ENCODE measurements at regions not wholly inside any gene's neighbourhood (a gene's known extent, or its start where the extent isn't known, plus 50 kb on each side); places are given as distances from the start of the nearest gene placed in this dataset.
"Not testable (repeated sequence)": the region's sequence is repeated elsewhere in the genome, so short reads cannot be mapped to it uniquely, and the experiment has no call there.

DNA sequence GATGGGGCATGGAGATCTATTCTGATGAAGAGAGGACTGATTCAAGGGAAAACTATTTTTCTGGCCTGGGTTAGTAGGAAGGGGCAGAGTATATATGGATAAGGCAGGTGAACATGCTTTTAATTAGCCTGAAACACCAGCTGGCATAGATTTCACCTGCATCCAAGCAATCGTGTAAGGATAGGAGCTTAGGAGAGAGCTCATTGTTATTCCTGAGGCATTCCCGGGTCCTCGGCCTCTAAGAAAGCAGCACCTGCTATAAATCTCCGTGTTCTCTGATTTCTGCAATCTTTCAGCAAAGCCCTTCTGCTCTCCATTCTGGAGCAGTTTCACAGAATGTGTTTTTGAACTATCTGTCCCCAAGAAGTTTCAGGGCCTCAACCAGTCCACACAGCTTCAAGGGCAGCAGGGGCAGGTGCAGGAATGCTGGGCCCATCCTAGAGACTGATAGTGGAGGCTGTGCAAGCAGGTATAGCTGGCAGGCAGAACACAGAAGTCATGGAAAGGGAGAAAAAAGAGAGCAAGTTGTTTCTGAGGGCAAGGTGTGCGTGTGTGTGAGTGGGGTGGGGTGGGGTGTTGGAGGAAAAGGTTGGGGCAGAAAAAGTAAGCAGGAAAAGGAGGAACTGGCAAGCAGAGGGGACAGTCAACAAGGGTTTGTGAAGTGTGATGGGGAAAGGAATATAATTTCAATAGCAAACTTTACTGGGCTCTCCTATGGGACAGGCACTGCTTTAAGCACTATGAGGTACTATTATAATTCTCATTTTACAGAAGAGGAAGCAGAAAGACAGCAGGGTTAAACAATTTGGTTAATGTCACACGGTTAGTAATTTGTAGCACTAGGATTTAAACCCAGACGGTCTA is 203.7 kb upstream of the SSTR1 start:
- DNase-seq (no peak), ATAC-seq (no peak)
- Histone ChIP-seq H3K9me3 (no peaks in the 10 kb centered on the region), H3K36me3 (ENCODE audit: low read depth) (no peaks in the 10 kb centered on the region), H3K4me1 (ENCODE audit: low read depth) (no peaks in the 10 kb centered on the region), H3K4me3 (no peak overlapping the region)
- intact Hi-C loops (cut with DNase I, micrococcal nuclease): no loop called here
- TF ChIP-seq, protein P1, sequence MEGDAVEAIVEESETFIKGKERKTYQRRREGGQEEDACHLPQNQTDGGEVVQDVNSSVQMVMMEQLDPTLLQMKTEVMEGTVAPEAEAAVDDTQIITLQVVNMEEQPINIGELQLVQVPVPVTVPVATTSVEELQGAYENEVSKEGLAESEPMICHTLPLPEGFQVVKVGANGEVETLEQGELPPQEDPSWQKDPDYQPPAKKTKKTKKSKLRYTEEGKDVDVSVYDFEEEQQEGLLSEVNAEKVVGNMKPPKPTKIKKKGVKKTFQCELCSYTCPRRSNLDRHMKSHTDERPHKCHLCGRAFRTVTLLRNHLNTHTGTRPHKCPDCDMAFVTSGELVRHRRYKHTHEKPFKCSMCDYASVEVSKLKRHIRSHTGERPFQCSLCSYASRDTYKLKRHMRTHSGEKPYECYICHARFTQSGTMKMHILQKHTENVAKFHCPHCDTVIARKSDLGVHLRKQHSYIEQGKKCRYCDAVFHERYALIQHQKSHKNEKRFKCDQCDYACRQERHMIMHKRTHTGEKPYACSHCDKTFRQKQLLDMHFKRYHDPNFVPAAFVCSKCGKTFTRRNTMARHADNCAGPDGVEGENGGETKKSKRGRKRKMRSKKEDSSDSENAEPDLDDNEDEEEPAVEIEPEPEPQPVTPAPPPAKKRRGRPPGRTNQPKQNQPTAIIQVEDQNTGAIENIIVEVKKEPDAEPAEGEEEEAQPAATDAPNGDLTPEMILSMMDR (IDR thresholded peaks at IDR 0.05): no peak

DNA sequence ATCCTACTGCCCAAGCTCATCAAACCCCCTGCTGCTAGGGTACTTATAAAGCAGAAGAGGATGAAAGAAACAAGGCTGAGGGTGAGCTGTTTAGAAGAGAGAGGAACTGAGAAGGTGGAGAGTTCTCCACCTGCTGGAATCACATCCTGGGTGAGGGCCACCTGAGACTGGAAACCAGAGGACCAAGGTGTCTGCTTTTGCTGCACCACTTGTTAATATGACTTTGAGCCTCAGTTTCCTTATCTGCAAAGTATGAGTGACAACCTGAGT is 203.2 kb upstream of the SSTR1 start:
- intact Hi-C loops (cut with DNase I, micrococcal nuclease): no loop called here
- TF ChIP-seq, protein P1 (IDR thresholded peaks at IDR 0.05): no peak
- no peaks in the 10 kb centered on the region for H3K9me3 ChIP-seq
- ATAC-seq (no peak), DNase-seq (no peak)
- H3K4me1 ChIP-seq (ENCODE audit: low read depth): no peaks in the 10 kb centered on the region
- H3K4me3 ChIP-seq: no peak overlapping the region
- no peaks in the 10 kb centered on the region for H3K36me3 ChIP-seq (ENCODE audit: low read depth)

DNA sequence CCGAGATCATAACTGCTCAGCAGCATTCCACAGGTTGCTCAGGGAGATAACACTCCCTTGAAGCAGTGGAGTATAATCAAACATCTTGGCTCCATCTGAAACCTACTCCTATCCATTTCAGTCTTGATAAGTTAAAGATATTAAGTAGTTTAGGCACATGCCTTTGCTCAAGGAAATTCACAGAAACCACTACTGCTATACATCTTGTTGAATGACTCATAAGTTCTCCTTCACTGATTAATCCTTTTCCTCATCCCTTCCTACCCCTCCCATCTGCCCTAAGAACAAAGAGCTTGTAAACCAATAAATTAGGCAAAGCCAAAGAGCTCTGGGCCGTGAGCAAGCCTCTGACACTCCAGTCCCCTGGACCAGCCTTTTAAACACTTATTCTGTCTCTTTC is 196.5 kb upstream of the SSTR1 start:
- H3K4me1 ChIP-seq (ENCODE audit: low read depth); intact Hi-C loops (cut with DNase I, micrococcal nuclease); H3K4me3 ChIP-seq; ATAC-seq; H3K36me3 ChIP-seq (ENCODE audit: low read depth); DNase-seq: not testable (repeated sequence)
- H3K9me3 ChIP-seq: peaks cover 16% of the 10 kb centered on the region

DNA sequence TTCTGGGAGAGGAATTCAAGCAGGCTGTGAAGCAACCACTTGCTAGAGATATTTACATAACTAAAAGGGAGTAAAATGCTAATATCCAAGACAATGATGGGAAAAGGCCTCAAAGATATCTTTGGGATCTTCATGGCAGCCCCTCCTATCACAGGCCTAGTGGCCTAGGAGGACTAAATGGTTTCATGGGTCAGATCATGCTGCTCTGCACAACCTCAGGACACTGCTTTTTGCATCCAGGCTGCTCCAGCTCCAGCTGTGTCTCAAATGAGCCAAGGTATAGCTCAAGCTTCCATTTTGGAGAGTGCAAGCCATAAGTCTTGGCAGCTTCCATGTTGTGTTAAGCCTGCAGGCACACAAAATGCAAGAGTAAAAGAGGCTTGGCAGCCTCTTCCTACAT is 195.6 kb upstream of the SSTR1 start:
- TF ChIP-seq, protein P1 (IDR thresholded peaks at IDR 0.05): no peak
- Histone ChIP-seq H3K4me3 (no peak overlapping the region), H3K4me1 (ENCODE audit: low read depth) (no peaks in the 10 kb centered on the region), H3K36me3 (ENCODE audit: low read depth) (no peaks in the 10 kb centered on the region), H3K9me3 (peaks cover 16% of the 10 kb centered on the region)
- intact Hi-C loops (cut with DNase I, micrococcal nuclease): no loop called here
- no peak for DNase-seq
- ATAC-seq: no peak

DNA sequence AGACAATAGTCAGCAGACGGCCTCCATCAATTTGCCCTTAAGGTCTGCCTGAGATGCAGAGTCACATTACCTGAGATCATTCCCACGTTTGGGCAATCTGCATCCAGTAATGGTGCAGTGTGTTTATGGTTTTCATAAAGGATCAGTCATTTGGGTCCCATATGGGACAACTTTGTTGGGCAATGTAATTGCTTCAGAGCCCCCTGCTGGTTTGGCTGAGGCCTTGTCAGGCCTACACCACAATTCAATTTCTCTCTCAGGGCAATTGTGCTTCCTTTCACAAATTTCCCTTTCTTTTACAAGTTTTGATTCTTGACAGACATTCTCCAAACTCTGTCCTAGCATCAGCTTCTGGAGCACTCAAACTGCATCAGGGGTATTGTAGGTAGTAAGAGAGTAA is 191.2 kb upstream of the SSTR1 start:
- TF ChIP-seq, protein P1 (IDR thresholded peaks at IDR 0.05): no peak
- no peak overlapping the region for H3K4me3 ChIP-seq
- H3K4me1 ChIP-seq (ENCODE audit: low read depth): no peaks in the 10 kb centered on the region
- H3K9me3 ChIP-seq: peaks cover 13% of the 10 kb centered on the region
- ATAC-seq: no peak
- H3K36me3 ChIP-seq (ENCODE audit: low read depth): no peaks in the 10 kb centered on the region
- intact Hi-C loops (cut with DNase I, micrococcal nuclease): no loop called here
- no peak for DNase-seq

DNA sequence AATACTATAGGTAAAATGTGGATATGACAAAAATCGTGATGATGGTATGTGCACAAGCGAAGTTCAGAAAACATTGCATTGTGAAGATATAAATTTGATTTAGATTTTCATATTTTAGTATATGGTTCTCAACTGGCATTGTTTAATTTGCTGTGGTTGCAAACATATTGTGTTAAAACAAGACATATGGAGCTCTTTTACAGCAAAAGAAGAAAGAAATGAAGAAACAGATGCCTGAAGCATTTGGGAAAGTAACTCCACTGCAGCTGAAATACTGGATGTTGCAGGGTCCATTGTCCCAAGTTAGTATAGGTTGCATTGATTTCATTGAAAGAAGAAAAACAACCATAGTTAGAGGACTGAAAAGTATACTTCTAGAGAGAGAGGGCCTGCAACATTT is 185.8 kb upstream of the SSTR1 start:
- H3K4me3 ChIP-seq: no peak overlapping the region
- ATAC-seq (no peak), DNase-seq (no peak)
- intact Hi-C loops (cut with DNase I, micrococcal nuclease): no loop called here
- peaks cover 8% of the 10 kb centered on the region for H3K9me3 ChIP-seq
- no peaks in the 10 kb centered on the region for H3K4me1 ChIP-seq (ENCODE audit: low read depth)
- no peaks in the 10 kb centered on the region for H3K36me3 ChIP-seq (ENCODE audit: low read depth)
- TF ChIP-seq, protein P1 (IDR thresholded peaks at IDR 0.05): no peak
